ENCODE measurements at regions not wholly inside any gene's neighbourhood (a gene's known extent, or its start where the extent isn't known, plus 50 kb on each side); places are given as distances from the start of the nearest gene placed in this dataset.
"Not testable (repeated sequence)": the region's sequence is repeated elsewhere in the genome, so short reads cannot be mapped to it uniquely, and the experiment has no call there.

DNA sequence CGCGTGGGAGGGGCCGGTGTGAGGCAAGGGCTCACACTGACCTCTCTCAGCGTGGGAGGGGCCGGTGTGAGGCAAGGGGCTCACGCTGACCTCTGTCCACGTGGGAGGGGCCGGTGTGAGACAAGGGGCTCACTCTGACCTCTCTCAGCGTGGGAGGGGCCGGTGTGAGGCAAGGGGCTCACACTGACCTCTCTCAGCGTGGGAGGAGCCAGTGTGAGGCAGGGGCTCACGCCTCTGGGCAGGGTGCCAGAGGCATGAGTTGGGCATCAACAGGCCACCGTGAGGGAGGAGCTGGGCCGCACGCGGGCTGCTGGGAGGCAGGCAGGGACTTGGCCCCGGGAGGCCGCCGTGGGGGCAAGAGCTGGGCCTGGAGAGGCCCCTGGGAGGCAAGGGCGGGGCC, 91.0 kb downstream of the PLPP2 start:
- no CpG with 5 or more reads among the region's 20 CpGs for WGBS
- not testable (repeated sequence) for H3K4me3 ChIP-seq, H3K4me1 ChIP-seq, H3K27me3 ChIP-seq, H3K36me3 ChIP-seq, H3K9me3 ChIP-seq, H3K27ac ChIP-seq
- DNase-seq (ENCODE audit: low spot score in 2 of 2) = peak in 1 of 2 donors; percentile 2
